ENCODE measurements at regions not wholly inside any gene's neighbourhood (a gene's known extent, or its start where the extent isn't known, plus 50 kb on each side); places are given as distances from the start of the nearest gene placed in this dataset.

DNA sequence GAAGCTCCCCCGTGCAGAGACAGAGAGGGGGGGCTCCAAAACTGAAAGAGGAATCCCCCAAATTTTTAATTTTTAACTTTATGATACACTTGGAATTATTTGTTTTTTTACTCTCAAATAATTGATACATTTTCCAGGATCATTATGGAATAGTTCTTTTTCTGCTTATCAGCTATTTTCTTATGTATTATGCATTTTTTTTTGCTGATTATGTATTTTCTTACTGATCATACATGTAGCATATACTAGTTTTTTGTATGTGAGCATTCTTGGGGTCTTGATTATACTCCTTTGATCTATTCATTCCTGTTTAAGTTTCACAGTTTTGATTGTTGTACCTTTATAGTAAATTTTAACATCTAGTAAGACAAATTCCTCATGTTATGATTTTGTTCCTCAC lies 55.5 kb upstream of the LDHB start:
- no peak for DNase-seq

DNA sequence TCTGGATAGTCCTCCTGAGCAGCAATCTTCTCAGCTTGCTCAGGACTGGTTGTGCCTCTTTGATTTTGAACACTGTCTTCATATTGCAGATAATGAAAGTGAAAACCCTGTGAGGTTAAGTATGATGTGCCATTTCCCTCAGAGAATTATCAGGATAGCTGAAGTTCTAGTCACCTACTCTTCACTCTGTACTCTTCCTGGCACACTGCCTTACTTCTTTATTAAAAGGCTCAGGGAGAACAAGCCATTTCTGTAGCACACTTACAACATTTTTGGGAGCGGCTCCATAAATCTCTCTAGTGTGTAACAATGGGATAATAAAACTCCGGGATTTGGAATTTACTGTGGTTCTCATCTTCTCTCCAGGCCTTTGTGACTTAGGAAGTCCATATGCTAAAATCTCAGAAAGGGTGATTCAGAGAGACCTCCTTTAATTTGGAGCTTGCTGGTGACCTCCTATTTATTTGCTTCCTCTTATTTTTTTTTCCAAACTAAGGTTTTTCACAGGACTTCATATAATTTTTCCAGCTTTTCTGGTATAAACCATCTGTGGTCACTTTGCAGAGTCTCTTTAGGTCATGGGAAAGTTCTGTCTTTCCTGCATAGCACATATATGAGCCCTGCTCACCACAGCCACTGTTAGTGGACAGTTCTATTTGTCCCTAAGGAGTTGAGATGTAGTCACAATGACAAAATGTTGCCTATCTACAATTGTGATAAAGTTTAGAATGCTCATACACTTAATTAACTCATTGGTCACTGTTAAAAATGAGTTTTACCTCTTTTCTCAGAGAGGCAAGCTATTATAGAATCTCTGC lies 53.5 kb upstream of the LDHB start:
- DNase-seq, result peak; percentile 4
